Mesenchymal stem cell (in vitro differentiated cells and primary cell): ENCODE measurements at regions not wholly inside any gene's neighbourhood (a gene's known extent, or its start where the extent isn't known, plus 50 kb on each side); places are given as distances from the start of the nearest gene placed in this dataset.
A peak's percentile ranks its signal among the peaks of the same experiment; 100 is the strongest.

Experiments used
- DNase-seq: peaks from one replicate; pipeline ENCODE4 v3.0.0-alpha.2; 2013
- H2AFZ ChIP-seq: one replicate; pipeline ENCODE4 v1.6.1; 2013; ENCODE audit warnings: low read depth, mild to moderate bottlenecking, control low read depth, inconsistent platforms, low read length, moderate library complexity
- H2AK5ac ChIP-seq: 2 replicates; pipeline ENCODE4 v1.6.1; 2013; ENCODE audit warnings: low read length, moderate library complexity, mild to moderate bottlenecking, inconsistent platforms; ENCODE audit not compliant: severe bottlenecking
- H2BK120ac ChIP-seq: one replicate; pipeline ENCODE4 v1.6.1; 2013; ENCODE audit warnings: low read depth, mild to moderate bottlenecking, inconsistent platforms, low read length, moderate library complexity
- H2BK12ac ChIP-seq, 2 experiments: one replicate each; pipeline ENCODE4 v1.6.1; 2013; ENCODE audit warnings: inconsistent platforms in 2 of 2, low read length in 2 of 2, mild to moderate bottlenecking in 2 of 2, moderate library complexity in 2 of 2, control low read depth in 1 of 2
- H2BK15ac ChIP-seq: one replicate; pipeline ENCODE4 v1.6.1; 2013; ENCODE audit warnings: mild to moderate bottlenecking, low read depth, inconsistent platforms; ENCODE audit not compliant: poor library complexity, severe bottlenecking
- H2BK5ac ChIP-seq: 2 replicates; pipeline ENCODE4 v1.6.1; 2013; ENCODE audit warnings: low read depth, mild to moderate bottlenecking, low read length, control low read depth, inconsistent platforms; ENCODE audit not compliant: poor library complexity, severe bottlenecking
- H3K14ac ChIP-seq, 2 experiments: one replicate each; pipeline ENCODE4 v1.6.1; 2013; ENCODE audit warnings: inconsistent platforms in 2 of 2, low read length in 2 of 2, control low read depth in 1 of 2, mild to moderate bottlenecking in 1 of 2, moderate library complexity in 1 of 2
- H3K18ac ChIP-seq, 2 experiments: one replicate each; pipeline ENCODE4 v1.6.1; 2013; ENCODE audit warnings: inconsistent platforms in 2 of 2, low read length in 2 of 2, control low read depth in 1 of 2, low read depth in 1 of 2, mild to moderate bottlenecking in 1 of 2
- H3K23ac ChIP-seq, 2 experiments: one replicate each; pipeline ENCODE4 v1.6.1; 2013; ENCODE audit warnings: inconsistent platforms in 2 of 2, low read length in 2 of 2, mild to moderate bottlenecking in 2 of 2, moderate library complexity in 2 of 2, control low read depth in 1 of 2
- H3K27ac ChIP-seq: 2 replicates; pipeline ENCODE4 v1.5.1; 2013; ENCODE audit warnings: mild to moderate bottlenecking, moderate library complexity, low read length, control low read depth, inconsistent platforms; ENCODE audit not compliant: poor library complexity, severe bottlenecking
- H3K27me3 ChIP-seq, 2 experiments: 2 replicates each; pipeline versions ENCODE4 v1.6.1 to v1.7.0; 2013; ENCODE audit warnings: low read length in 2 of 2, mild to moderate bottlenecking in 2 of 2, moderate library complexity in 2 of 2, control low read depth in 1 of 2, inconsistent platforms in 1 of 2; ENCODE audit not compliant: control insufficient read depth in 1 of 2, insufficient read depth in 1 of 2
- H3K36me3 ChIP-seq, 2 experiments: 2 replicates each; pipeline versions ENCODE4 v1.6.1 to v1.7.0; 2013; ENCODE audit warnings: low read length in 2 of 2, control low read depth in 1 of 2, inconsistent platforms in 1 of 2, low read depth in 1 of 2, mild to moderate bottlenecking in 1 of 2; ENCODE audit not compliant: insufficient read depth in 2 of 2, control insufficient read depth in 1 of 2
- H3K4ac ChIP-seq, 2 experiments: one replicate each; pipeline ENCODE4 v1.6.1; 2013; ENCODE audit warnings: inconsistent platforms in 2 of 2, low read length in 2 of 2, mild to moderate bottlenecking in 2 of 2, moderate library complexity in 2 of 2, control low read depth in 1 of 2, low read depth in 1 of 2
- H3K4me1 ChIP-seq: 2 replicates; pipeline ENCODE4 v1.6.1; 2013; ENCODE audit warnings: low read depth, low read length, control low read depth; ENCODE audit not compliant: control insufficient read depth, insufficient read depth
- H3K4me2 ChIP-seq: 2 replicates; pipeline ENCODE4 v1.6.1; 2013; ENCODE audit warnings: low read length, mild to moderate bottlenecking, inconsistent platforms; ENCODE audit not compliant: poor library complexity, severe bottlenecking
- H3K4me3 ChIP-seq, 2 experiments: 2 replicates each; pipeline versions ENCODE4 v1.5.1 to v1.7.0; 2013; ENCODE audit warnings: low read length in 2 of 2, mild to moderate bottlenecking in 2 of 2, control low read depth in 1 of 2, low read depth in 1 of 2; ENCODE audit not compliant: insufficient read depth in 1 of 2
- H3K79me1 ChIP-seq: replicated peaks from 2 replicates; pipeline ENCODE4 v1.6.1; 2013; ENCODE audit warnings: mild to moderate bottlenecking, control low read depth, low read length, inconsistent platforms; ENCODE audit not compliant: poor library complexity, severe bottlenecking
- H3K9ac ChIP-seq: 2 replicates; pipeline ENCODE4 v1.7.0; 2013; ENCODE audit warnings: mild to moderate bottlenecking, low read length, moderate library complexity
- H3K9me3 ChIP-seq: 2 replicates; pipeline ENCODE4 v1.7.0; 2013; ENCODE audit warnings: mild to moderate bottlenecking, low read length; ENCODE audit not compliant: control insufficient read depth
- H4K8ac ChIP-seq: one replicate; pipeline ENCODE4 v1.6.1; 2013; ENCODE audit warnings: inconsistent platforms, mild to moderate bottlenecking, low read length, moderate library complexity
- H4K91ac ChIP-seq: one replicate; pipeline ENCODE4 v1.6.1; 2013; ENCODE audit warnings: mild to moderate bottlenecking, low read length, inconsistent platforms
- WGBS: methylation state at CpG from one replicate; pipeline ENCODE4 v1.1.7; 2013; ENCODE audit warnings: mixed read lengths; 5-methylcytosine and 5-hydroxymethylcytosine counted together

DNA sequence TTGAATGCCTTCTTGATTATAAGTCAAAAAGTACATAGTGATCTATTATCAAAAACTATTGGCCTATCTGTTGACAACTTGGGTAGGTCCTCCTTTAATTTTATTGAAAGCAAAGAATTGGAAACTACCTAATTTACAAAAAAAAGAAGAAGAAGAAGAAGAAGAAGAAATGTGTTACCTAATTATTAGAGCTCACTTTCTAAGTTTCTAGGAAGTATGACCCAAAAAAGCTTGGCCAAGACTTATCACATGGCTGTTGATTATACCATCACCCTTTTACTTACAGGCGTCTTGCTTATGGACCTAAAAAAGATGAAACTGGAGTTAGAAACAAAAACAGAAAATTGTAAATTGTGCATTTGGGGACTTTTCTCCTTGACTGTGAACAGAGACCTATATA is 81.8 kb upstream of the PIK3CG start:
- no peak overlapping the region for H3K4ac ChIP-seq
- no peaks in the 10 kb centered on the region for H3K36me3 ChIP-seq
- no peak overlapping the region for H3K14ac ChIP-seq
- H4K91ac ChIP-seq = no peak overlapping the region
- DNase-seq = no peak
- no peak overlapping the region for H2AFZ ChIP-seq
- H3K9me3 ChIP-seq = no peaks in the 10 kb centered on the region
- no peak overlapping the region for H4K8ac ChIP-seq
- WGBS = no CpG with 5 or more reads among the region's 1 CpG
- H3K79me1 ChIP-seq = no peaks in the 10 kb centered on the region
- H3K27ac ChIP-seq = no peak overlapping the region
- H3K18ac ChIP-seq = no peak overlapping the region
- no peak overlapping the region for H2BK5ac ChIP-seq
- no peak overlapping the region for H2BK15ac ChIP-seq
- H2AK5ac ChIP-seq = no peak overlapping the region
- H2BK120ac ChIP-seq = no peak overlapping the region
- no peak overlapping the region for H3K23ac ChIP-seq
- no peak overlapping the region for H3K9ac ChIP-seq
- H3K4me1 ChIP-seq = peaks cover 3% of the 10 kb centered on the region
- H3K4me3 ChIP-seq = no peak overlapping the region
- H2BK12ac ChIP-seq = no peak overlapping the region
- no peaks in the 10 kb centered on the region for H3K27me3 ChIP-seq
- no peak overlapping the region for H3K4me2 ChIP-seq

DNA sequence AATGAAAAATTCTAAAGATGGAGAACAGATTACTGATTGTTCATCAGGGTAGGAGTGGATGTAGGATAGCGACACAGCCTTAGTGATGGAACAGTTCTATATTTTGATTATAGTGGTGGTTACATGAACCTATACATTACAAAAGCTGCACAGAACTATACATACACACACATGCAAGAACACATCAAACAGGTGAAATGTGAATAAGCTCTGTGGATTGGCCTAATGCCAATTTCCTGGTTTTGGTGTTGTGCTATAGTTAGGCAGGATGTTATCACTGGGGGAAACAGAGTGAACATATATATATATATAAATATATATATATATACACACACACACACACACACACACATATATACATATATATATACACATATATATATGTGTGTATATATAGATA is 76.4 kb upstream of the PIK3CG start:
- WGBS = no CpG with 5 or more reads among the region's 1 CpG
- no peaks in the 10 kb centered on the region for H3K9me3 ChIP-seq

GRCh38 chr7:106791526-106791925 is 73.6 kb upstream of the PIK3CG start:
- Histone ChIP-seq H4K91ac (no peak overlapping the region), H3K9me3 (peaks cover under 1% of the 10 kb centered on the region), H3K18ac (peak overlapping the region; percentile 54 to 70), H2AK5ac (no peak overlapping the region), H3K4me2 (no peak overlapping the region), H2BK15ac (no peak overlapping the region), H3K79me1 (no peaks in the 10 kb centered on the region), H3K27ac (no peak overlapping the region), H3K27me3 (no peaks in the 10 kb centered on the region), H3K23ac (no peak overlapping the region), H2BK120ac (no peak overlapping the region), H3K9ac (no peak overlapping the region), H2BK12ac (peak overlapping the region in 1 of 2 experiments; percentile 64), H2AFZ (no peak overlapping the region), H3K36me3 (no peaks in the 10 kb centered on the region), H3K4me1 (no peaks in the 10 kb centered on the region), H3K4me3 (no peak overlapping the region), H4K8ac (peak overlapping the region; percentile 53), H2BK5ac (no peak overlapping the region), H3K4ac (no peak overlapping the region), H3K14ac (no peak overlapping the region)
- no peak for DNase-seq
- 75% methylated on average over 3 of the region's 4 CpGs for WGBS

More for the DNA sequence above, 76.4 kb upstream of the PIK3CG start:
- Histone ChIP-seq H2AFZ (no peak overlapping the region), H3K79me1 (no peaks in the 10 kb centered on the region), H2BK120ac (no peak overlapping the region), H3K36me3 (no peaks in the 10 kb centered on the region), H3K23ac (no peak overlapping the region), H4K91ac (no peak overlapping the region), H2BK5ac (no peak overlapping the region), H2AK5ac (no peak overlapping the region), H3K27ac (no peak overlapping the region), H3K9ac (no peak overlapping the region), H3K14ac (no peak overlapping the region), H4K8ac (no peak overlapping the region), H3K4me2 (no peak overlapping the region), H3K18ac (no peak overlapping the region), H3K4ac (no peak overlapping the region), H2BK12ac (no peak overlapping the region), H2BK15ac (no peak overlapping the region), H3K27me3 (no peaks in the 10 kb centered on the region), H3K4me1 (no peaks in the 10 kb centered on the region), H3K4me3 (no peak overlapping the region)
- DNase-seq = no peak

GRCh38 chr7:106792233-106792926 is 72.7 kb upstream of the PIK3CG start:
- no peak overlapping the region for H3K23ac ChIP-seq
- no peak overlapping the region for H3K4me2 ChIP-seq
- H3K9me3 ChIP-seq = peaks cover 5% of the 10 kb centered on the region
- H3K27ac ChIP-seq = no peak overlapping the region
- H3K14ac ChIP-seq = no peak overlapping the region
- no peak overlapping the region for H2AFZ ChIP-seq
- no peak overlapping the region for H2BK120ac ChIP-seq
- no peak overlapping the region for H2BK5ac ChIP-seq
- H4K8ac ChIP-seq = no peak overlapping the region
- H3K4me3 ChIP-seq = no peak overlapping the region
- H2BK15ac ChIP-seq = no peak overlapping the region
- WGBS = 17% methylated on average over 8 of the region's 8 CpGs
- no peaks in the 10 kb centered on the region for H3K27me3 ChIP-seq
- no peaks in the 10 kb centered on the region for H3K79me1 ChIP-seq
- H3K4ac ChIP-seq = no peak overlapping the region
- H2AK5ac ChIP-seq = no peak overlapping the region
- H2BK12ac ChIP-seq = no peak overlapping the region
- DNase-seq = peak; percentile 89
- H3K9ac ChIP-seq = no peak overlapping the region
- H3K36me3 ChIP-seq = no peaks in the 10 kb centered on the region
- no peaks in the 10 kb centered on the region for H3K4me1 ChIP-seq
- H3K18ac ChIP-seq = no peak overlapping the region
- no peak overlapping the region for H4K91ac ChIP-seq
